ENCODE measurements at regions not wholly inside any gene's neighbourhood (a gene's known extent, or its start where the extent isn't known, plus 50 kb on each side); places are given as distances from the start of the nearest gene placed in this dataset.

DNA sequence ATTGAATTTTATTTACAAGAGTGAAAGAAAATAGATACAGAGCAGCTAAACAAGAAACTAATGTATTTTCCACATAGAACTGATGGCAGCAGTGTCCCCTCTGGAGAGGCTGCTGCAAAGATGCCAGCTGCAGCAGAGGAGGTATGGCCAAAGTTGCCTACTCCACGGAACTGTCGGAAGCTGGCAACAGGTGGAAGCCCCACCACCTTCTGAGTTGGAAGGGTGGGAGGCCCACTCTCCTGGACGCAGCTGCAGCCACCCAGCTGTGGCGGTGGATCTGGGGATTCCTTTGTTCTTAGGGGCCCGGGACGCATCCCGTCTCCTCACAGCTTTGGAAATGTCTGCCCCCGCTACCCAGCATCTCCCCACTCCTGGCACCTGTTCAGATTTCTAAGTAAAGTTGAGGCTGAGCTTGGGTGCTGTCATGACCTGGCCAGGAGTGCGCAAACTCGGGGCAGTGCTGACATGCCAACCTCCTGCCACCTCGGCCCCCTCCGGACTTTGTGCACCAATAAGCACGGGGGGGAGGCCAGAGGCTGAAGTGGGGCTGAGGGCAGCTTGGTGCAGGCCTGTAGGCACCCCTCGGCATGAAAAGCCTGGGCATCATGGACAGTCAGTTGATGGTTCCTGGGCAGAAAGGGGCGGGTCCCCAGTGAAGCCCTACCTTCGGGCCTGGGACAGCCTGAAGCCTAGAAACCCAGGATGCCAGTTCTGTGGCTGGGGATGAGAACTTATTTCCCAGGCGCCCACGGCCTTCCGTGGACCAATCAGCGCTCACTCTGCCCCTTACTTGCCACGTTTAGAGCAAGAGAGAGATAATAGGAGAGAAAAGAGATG is 1071.4 kb downstream of the JRKL start:
- TF ChIP-seq EZH2phosphoT487 (IDR thresholded peaks at IDR 0.05) (no peak), EZH2 (IDR thresholded peaks at IDR 0.05) (no peak)
- TF ChIP-seq, protein P1, sequence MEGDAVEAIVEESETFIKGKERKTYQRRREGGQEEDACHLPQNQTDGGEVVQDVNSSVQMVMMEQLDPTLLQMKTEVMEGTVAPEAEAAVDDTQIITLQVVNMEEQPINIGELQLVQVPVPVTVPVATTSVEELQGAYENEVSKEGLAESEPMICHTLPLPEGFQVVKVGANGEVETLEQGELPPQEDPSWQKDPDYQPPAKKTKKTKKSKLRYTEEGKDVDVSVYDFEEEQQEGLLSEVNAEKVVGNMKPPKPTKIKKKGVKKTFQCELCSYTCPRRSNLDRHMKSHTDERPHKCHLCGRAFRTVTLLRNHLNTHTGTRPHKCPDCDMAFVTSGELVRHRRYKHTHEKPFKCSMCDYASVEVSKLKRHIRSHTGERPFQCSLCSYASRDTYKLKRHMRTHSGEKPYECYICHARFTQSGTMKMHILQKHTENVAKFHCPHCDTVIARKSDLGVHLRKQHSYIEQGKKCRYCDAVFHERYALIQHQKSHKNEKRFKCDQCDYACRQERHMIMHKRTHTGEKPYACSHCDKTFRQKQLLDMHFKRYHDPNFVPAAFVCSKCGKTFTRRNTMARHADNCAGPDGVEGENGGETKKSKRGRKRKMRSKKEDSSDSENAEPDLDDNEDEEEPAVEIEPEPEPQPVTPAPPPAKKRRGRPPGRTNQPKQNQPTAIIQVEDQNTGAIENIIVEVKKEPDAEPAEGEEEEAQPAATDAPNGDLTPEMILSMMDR (IDR thresholded peaks at IDR 0.05) = no peak
